Astrocyte (in vitro differentiated cells and primary cell): ENCODE measurements at regions not wholly inside any gene's neighbourhood (a gene's known extent, or its start where the extent isn't known, plus 50 kb on each side); places are given as distances from the start of the nearest gene placed in this dataset.

Source experiments
- DNase-seq: peaks from one replicate; pipeline ENCODE4 v3.0.0-alpha.2; 2010; ENCODE audit warnings: low read depth
- FAIRE-seq: peaks from 2 replicates; lab custom pipeline; 2011; peaks lifted over from hg19 to GRCh38; lab: Jason Lieb, UNC
- H2AFZ ChIP-seq: 2 replicates; pipeline ENCODE4 v1.6.0; 2012; ENCODE audit warnings: low read depth, low read length, inconsistent platforms
- H3K27ac ChIP-seq: 2 replicates; pipeline ENCODE4 v1.5.1; 2011; ENCODE audit warnings: low read depth, low read length, inconsistent platforms
- H3K27me3 ChIP-seq: 2 replicates; pipeline ENCODE4 v1.6.0; 2011; ENCODE audit warnings: low read length, inconsistent platforms; ENCODE audit not compliant: insufficient read depth
- H3K36me3 ChIP-seq: 2 replicates; pipeline ENCODE4 v1.5.1; 2011; ENCODE audit warnings: low read length, inconsistent platforms; ENCODE audit not compliant: insufficient read depth
- H3K4me1 ChIP-seq: 2 replicates; pipeline ENCODE4 v1.5.1; 2011; ENCODE audit warnings: low read length, inconsistent platforms; ENCODE audit not compliant: insufficient read depth
- H3K4me2 ChIP-seq: 2 replicates; pipeline ENCODE4 v1.6.0; 2012; ENCODE audit warnings: low read length, inconsistent platforms
- H3K4me3 ChIP-seq: 2 replicates; pipeline ENCODE4 v1.5.1; 2011; ENCODE audit warnings: low read depth, mild to moderate bottlenecking, low read length, inconsistent platforms; ENCODE audit not compliant: insufficient read depth
- H3K79me2 ChIP-seq: 2 replicates; pipeline ENCODE4 v1.6.0; 2012; ENCODE audit warnings: mild to moderate bottlenecking, low read length, inconsistent platforms; ENCODE audit not compliant: insufficient read depth
- H3K9ac ChIP-seq: 2 replicates; pipeline ENCODE4 v1.6.0; 2012; ENCODE audit warnings: mild to moderate bottlenecking, low read length, inconsistent platforms
- H3K9me3 ChIP-seq: 2 replicates; pipeline ENCODE4 v1.5.1; 2012; ENCODE audit warnings: low read depth, mild to moderate bottlenecking, low read length, inconsistent platforms; ENCODE audit not compliant: insufficient read depth
- H4K20me1 ChIP-seq: 2 replicates; pipeline ENCODE4 v1.6.0; 2012; ENCODE audit warnings: low read length, inconsistent platforms; ENCODE audit not compliant: insufficient read depth
- H3K27ac Mint-ChIP-seq: one replicate; pipeline ENCODE4 v1.8.0; 2021; ENCODE audit warnings: mild to moderate bottlenecking, mixed read lengths; ENCODE audit not compliant: unreplicated experiment
- H3K27me3 Mint-ChIP-seq: one replicate; pipeline ENCODE4 v1.8.0; 2021; ENCODE audit warnings: low read depth, mixed read lengths; ENCODE audit not compliant: unreplicated experiment
- H3K36me3 Mint-ChIP-seq: one replicate; pipeline ENCODE4 v1.8.0; 2021; ENCODE audit warnings: low read depth, mixed read lengths; ENCODE audit not compliant: unreplicated experiment
- H3K4me1 Mint-ChIP-seq: one replicate; pipeline ENCODE4 v1.8.0; 2021; ENCODE audit warnings: low read depth, mixed read lengths; ENCODE audit not compliant: unreplicated experiment
- H3K4me3 Mint-ChIP-seq: one replicate; pipeline ENCODE4 v1.8.0; 2021; ENCODE audit warnings: mild to moderate bottlenecking, moderate library complexity, mixed read lengths; ENCODE audit not compliant: unreplicated experiment
- H3K9me3 Mint-ChIP-seq: one replicate; pipeline ENCODE4 v1.8.0; 2021; ENCODE audit warnings: mild to moderate bottlenecking, mixed read lengths; ENCODE audit not compliant: unreplicated experiment
- EZH2 ChIP-seq: IDR thresholded peaks from 2 replicates; pipeline ENCODE4 v1.6.1; 2012; ENCODE audit warnings: mild to moderate bottlenecking, low read length, inconsistent platforms; ENCODE audit not compliant: insufficient read depth
- TF ChIP-seq, protein P1 (sequence below): IDR thresholded peaks from 2 replicates; pipeline ENCODE4 v1.5.1; 2011; ENCODE audit warnings: low read depth, mild to moderate bottlenecking, inconsistent platforms, low read length, moderate library complexity; ENCODE audit not compliant: insufficient read depth

GRCh38 chr3:86481636-86482035 lies 509.3 kb downstream of the VGLL3 start:
- FAIRE-seq (no peak), DNase-seq (no peak)
- no peaks in the 10 kb centered on the region for H3K27me3 Mint-ChIP-seq
- no peaks in the 10 kb centered on the region for H3K27me3 ChIP-seq
- H3K4me3 Mint-ChIP-seq = no peak overlapping the region
- H3K4me1 ChIP-seq = no peaks in the 10 kb centered on the region
- TF ChIP-seq, protein P1, sequence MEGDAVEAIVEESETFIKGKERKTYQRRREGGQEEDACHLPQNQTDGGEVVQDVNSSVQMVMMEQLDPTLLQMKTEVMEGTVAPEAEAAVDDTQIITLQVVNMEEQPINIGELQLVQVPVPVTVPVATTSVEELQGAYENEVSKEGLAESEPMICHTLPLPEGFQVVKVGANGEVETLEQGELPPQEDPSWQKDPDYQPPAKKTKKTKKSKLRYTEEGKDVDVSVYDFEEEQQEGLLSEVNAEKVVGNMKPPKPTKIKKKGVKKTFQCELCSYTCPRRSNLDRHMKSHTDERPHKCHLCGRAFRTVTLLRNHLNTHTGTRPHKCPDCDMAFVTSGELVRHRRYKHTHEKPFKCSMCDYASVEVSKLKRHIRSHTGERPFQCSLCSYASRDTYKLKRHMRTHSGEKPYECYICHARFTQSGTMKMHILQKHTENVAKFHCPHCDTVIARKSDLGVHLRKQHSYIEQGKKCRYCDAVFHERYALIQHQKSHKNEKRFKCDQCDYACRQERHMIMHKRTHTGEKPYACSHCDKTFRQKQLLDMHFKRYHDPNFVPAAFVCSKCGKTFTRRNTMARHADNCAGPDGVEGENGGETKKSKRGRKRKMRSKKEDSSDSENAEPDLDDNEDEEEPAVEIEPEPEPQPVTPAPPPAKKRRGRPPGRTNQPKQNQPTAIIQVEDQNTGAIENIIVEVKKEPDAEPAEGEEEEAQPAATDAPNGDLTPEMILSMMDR = no peak
- TF ChIP-seq EZH2 = no peak
- no peaks in the 10 kb centered on the region for H3K79me2 ChIP-seq
- H3K36me3 ChIP-seq = no peaks in the 10 kb centered on the region
- H3K9me3 ChIP-seq = no peaks in the 10 kb centered on the region
- H2AFZ ChIP-seq = no peak overlapping the region
- H3K36me3 Mint-ChIP-seq = no peaks in the 10 kb centered on the region
- no peaks in the 10 kb centered on the region for H4K20me1 ChIP-seq
- H3K9me3 Mint-ChIP-seq = no peaks in the 10 kb centered on the region
- H3K27ac Mint-ChIP-seq = no peak overlapping the region
- H3K27ac ChIP-seq = no peak overlapping the region
- H3K9ac ChIP-seq = no peak overlapping the region
- no peak overlapping the region for H3K4me3 ChIP-seq
- H3K4me2 ChIP-seq = no peak overlapping the region
- H3K4me1 Mint-ChIP-seq = no peaks in the 10 kb centered on the region

DNA sequence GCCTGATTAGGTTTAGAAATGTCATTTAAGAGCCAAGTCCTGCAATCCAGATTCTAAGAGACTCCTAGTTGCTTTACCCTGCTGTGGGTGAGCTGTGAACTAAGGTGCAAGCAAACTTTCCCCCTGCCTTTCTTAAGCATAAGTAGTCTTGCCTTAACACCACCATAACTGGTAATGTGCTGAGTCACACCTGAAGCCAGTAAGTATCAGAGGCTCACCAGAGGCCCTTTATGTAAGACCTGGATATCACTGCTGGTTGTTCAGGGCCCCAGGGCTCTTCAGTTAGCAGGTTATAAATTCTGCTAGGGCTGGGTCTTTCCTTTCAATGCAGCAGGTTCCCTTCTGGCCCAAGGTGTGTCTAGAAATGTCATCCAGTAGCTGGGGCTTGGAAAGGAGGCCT lies 509.9 kb downstream of the VGLL3 start:
- Histone ChIP-seq H3K4me3 (no peak overlapping the region), H3K27ac (no peak overlapping the region), H3K4me2 (no peak overlapping the region), H3K4me1 (no peaks in the 10 kb centered on the region), H4K20me1 (no peaks in the 10 kb centered on the region), H3K27me3 (no peaks in the 10 kb centered on the region), H3K9me3 (no peaks in the 10 kb centered on the region), H3K36me3 (no peaks in the 10 kb centered on the region), H2AFZ (no peak overlapping the region), H3K79me2 (no peaks in the 10 kb centered on the region), H3K9ac (no peak overlapping the region)
- Mint-ChIP-seq H3K27ac (no peak overlapping the region), H3K4me1 (no peaks in the 10 kb centered on the region), H3K9me3 (no peaks in the 10 kb centered on the region), H3K36me3 (no peaks in the 10 kb centered on the region), H3K4me3 (no peak overlapping the region), H3K27me3 (no peaks in the 10 kb centered on the region)
- FAIRE-seq = no peak
- TF ChIP-seq, protein P1 = no peak
- TF ChIP-seq EZH2 = no peak
- no peak for DNase-seq

DNA sequence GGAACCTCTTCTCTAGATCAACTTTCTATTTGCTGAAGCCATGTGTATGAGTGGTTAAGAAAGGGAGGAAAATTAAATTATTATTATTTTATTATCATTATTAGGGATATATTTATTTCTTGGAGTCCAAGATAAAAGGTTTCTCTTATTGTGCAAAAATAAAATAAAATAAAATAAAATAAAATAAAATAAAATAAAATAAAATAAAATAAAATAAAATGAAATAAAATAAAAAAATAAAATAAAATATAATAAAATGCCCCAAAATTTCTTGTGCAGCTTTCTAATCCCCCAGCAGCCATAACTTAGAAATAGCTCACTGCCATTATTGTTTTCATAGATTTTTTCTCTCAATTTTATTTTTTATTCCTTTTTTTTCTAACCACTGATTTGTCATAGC lies 526.8 kb downstream of the VGLL3 start:
- Histone ChIP-seq H3K9ac (no peak overlapping the region), H3K4me1 (no peaks in the 10 kb centered on the region), H3K4me2 (no peak overlapping the region), H3K36me3 (no peaks in the 10 kb centered on the region), H3K27ac (no peak overlapping the region), H3K9me3 (no peaks in the 10 kb centered on the region), H3K27me3 (no peaks in the 10 kb centered on the region), H3K79me2 (no peaks in the 10 kb centered on the region), H3K4me3 (no peak overlapping the region), H2AFZ (no peak overlapping the region), H4K20me1 (no peaks in the 10 kb centered on the region)
- FAIRE-seq = no peak
- H3K4me3 Mint-ChIP-seq = no peak overlapping the region
- no peaks in the 10 kb centered on the region for H3K9me3 Mint-ChIP-seq
- H3K27ac Mint-ChIP-seq = no peak overlapping the region
- H3K4me1 Mint-ChIP-seq = no peaks in the 10 kb centered on the region
- no peaks in the 10 kb centered on the region for H3K36me3 Mint-ChIP-seq
- TF ChIP-seq, protein P1 = no peak
- TF ChIP-seq EZH2 = no peak
- no peaks in the 10 kb centered on the region for H3K27me3 Mint-ChIP-seq
- no peak for DNase-seq
